SK-N-SH treated with all-trans-retinoic acid at 6 μM for 48 hours (cell line): ENCODE measurements at regions not wholly inside any gene's neighbourhood (a gene's known extent, or its start where the extent isn't known, plus 50 kb on each side); places are given as distances from the start of the nearest gene placed in this dataset.

Source experiments
- CSRNP3 ChIP-seq: fragments of 250-450 bp; sonication (Bioruptor Pico); IDR thresholded peaks from 2 replicates; pipeline ENCODE4 v1.5.1; 2021; ENCODE audit warnings: mild to moderate bottlenecking, moderate library complexity
- RARB ChIP-seq: fragments of 250-450 bp; sonication (Bioruptor Pico); IDR thresholded peaks from 2 replicates; pipeline ENCODE4 v1.8.0; 2021; ENCODE audit warnings: mild to moderate bottlenecking, moderate library complexity
- SNAI2 ChIP-seq: fragments of 250-450 bp; sonication (Bioruptor Pico); IDR thresholded peaks from 2 replicates; pipeline ENCODE4 v1.5.0; 2020; ENCODE audit warnings: mild to moderate bottlenecking, moderate library complexity
- TCF4 ChIP-seq: fragments of 250-450 bp; sonication (Bioruptor Pico); IDR thresholded peaks from 2 replicates; pipeline ENCODE4 v1.8.0; 2021; ENCODE audit warnings: mild to moderate bottlenecking, moderate library complexity, borderline replicate concordance
- ZC3H10 ChIP-seq: fragments of 250-450 bp; sonication (Bioruptor Pico); IDR thresholded peaks from 2 replicates; pipeline ENCODE4 v1.5.1; 2021; ENCODE audit warnings: mild to moderate bottlenecking, moderate library complexity
- ZNF8 ChIP-seq: fragments of 450-650 bp; formaldehyde crosslinking; IDR thresholded peaks from 2 replicates; pipeline ENCODE4 v1.5.0; 2020; ENCODE audit warnings: mild to moderate bottlenecking, moderate library complexity
- TF ChIP-seq, protein P1 (sequence below): fragments of 250-450 bp; sonication (Bioruptor Pico); IDR thresholded peaks from 2 replicates; pipeline ENCODE4 v1.8.0; 2020; ENCODE audit warnings: mild to moderate bottlenecking, moderate library complexity, borderline replicate concordance

- TF ChIP-seq TCF4 (CRISPR knock-in tag) (no peak), ZNF8 (CRISPR knock-in tag) (no peak), CSRNP3 (CRISPR knock-in tag) (no peak), ZC3H10 (CRISPR knock-in tag) (no peak), RARB (no peak), SNAI2 (CRISPR knock-in tag) (no peak)
- TF ChIP-seq, protein P1, sequence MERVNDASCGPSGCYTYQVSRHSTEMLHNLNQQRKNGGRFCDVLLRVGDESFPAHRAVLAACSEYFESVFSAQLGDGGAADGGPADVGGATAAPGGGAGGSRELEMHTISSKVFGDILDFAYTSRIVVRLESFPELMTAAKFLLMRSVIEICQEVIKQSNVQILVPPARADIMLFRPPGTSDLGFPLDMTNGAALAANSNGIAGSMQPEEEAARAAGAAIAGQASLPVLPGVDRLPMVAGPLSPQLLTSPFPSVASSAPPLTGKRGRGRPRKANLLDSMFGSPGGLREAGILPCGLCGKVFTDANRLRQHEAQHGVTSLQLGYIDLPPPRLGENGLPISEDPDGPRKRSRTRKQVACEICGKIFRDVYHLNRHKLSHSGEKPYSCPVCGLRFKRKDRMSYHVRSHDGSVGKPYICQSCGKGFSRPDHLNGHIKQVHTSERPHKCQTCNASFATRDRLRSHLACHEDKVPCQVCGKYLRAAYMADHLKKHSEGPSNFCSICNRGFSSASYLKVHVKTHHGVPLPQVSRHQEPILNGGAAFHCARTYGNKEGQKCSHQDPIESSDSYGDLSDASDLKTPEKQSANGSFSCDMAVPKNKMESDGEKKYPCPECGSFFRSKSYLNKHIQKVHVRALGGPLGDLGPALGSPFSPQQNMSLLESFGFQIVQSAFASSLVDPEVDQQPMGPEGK (CRISPR knock-in tag), result no peak
These were observed 171.6 kb downstream of the RASEF start for GRCh38 chr9:82891321-82891720.
